GM21717 (cell line): ENCODE measurements at regions not wholly inside any gene's neighbourhood (a gene's known extent, or its start where the extent isn't known, plus 50 kb on each side); places are given as distances from the start of the nearest gene placed in this dataset.

Experiments
- ATAC-seq: cut with Tn5 transposase; IDR thresholded peaks from one replicate; pipeline ENCODE4 v1.9.1; 2021; ENCODE audit warnings: mild to moderate bottlenecking, moderate library complexity; ENCODE audit not compliant: unreplicated experiment

- no peak for ATAC-seq
These were observed 118.7 kb downstream of the TENT4A start for GRCh38 chr5:6831678-6832671.

DNA sequence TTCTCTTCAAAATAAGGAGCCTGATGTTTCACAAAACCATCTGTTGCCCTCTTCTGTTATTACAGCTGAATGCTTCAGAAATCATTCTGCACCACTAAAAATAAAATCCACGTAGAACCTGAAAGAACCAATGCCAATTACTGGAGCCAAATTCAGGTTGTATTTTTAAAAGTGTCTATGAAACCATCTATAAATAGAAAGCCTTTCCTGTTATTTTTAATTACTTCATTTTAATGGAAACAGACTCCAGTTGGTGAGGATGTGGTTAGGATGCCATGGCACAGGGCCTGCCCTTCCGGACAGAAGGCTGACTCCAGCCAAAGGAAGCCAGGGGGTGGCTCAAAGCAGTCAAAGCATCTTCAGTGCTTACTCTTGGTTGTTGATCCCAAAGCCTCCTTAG is 119.8 kb downstream of the TENT4A start:
- no peak for ATAC-seq

DNA sequence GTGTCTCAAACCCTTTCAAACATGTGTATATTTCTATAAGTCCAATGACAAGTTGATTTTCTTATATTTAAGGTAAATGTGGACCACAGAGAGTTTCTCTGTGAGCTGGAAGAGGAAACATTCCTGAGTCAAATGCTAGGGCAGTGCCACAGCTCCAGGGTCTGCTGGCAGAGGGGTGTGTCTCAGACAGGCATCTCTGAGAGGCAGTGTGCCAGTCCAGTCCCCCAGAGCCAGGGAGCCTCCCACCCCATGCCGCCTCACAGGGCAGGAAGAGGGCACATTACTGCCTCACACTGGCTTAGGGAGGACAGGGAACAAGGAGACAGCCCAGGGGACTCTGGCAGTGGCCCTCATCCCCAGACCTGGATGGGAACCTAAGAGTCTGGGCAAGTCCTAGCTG is 120.2 kb downstream of the TENT4A start:
- ATAC-seq = no peak

DNA sequence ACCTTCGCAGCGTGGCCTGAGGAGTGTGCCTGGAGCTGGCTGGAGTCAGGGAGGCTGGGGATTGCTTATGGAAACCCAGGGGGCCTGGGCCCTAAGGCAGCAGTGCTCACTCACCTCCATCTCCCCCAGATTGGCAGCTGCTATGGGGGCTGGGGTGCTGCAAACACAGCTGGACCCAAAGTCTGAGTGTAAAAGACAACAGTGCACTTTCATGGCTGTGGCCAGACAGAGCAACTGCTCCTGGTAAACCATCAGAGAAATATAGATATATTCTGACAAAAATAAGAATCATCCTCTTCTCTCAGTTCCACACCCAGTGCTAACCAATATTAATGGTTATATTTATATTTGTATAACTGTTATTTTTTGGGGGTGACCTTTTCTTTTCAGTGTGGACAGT is 123.9 kb downstream of the TENT4A start:
- no peak for ATAC-seq

GRCh38 chr5:6837519-6838110 is 124.4 kb downstream of the TENT4A start:
- ATAC-seq = no peak

DNA sequence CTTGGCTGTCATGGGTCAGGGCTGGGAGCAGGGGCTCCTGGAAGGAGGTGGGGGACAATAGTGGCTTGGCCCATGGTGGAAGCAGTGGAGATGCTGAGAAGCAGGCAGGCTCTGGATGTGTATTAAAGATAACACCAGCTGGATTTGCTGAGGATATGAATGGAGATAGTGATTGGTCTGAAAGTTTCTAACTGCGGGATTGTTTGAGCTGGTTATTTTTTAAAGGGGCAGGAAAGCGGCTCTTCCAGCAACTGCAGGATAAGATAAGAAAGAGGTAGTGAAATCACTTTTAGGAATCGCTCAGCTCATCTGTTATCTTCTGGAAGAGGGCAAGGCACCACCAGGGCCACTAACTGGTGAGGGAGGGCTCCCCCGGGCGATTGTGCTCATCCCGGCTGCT is 125.5 kb downstream of the TENT4A start:
- no peak for ATAC-seq

- no peak for ATAC-seq
These were observed 127.0 kb downstream of the TENT4A start for GRCh38 chr5:6840136-6840793.

DNA sequence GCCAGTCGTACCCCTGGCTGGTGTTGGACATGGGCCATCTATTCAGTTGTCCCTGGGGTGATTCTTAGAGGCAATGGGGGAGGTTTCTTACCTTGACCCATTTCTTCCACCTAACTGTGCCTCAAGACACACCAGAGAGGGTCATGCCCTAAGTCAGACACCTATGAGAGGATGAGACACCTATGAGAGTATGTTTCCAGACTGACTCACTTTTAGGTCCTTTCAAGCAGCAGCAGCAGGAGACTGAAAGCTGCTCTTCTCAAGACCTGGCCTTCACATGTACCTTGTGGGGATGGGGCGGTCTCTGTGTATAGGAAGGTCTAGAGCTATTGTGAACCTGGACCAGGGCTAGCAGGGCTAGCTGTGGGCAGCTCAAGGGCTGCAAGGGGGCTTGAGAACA is 130.1 kb downstream of the TENT4A start:
- no peak for ATAC-seq

DNA sequence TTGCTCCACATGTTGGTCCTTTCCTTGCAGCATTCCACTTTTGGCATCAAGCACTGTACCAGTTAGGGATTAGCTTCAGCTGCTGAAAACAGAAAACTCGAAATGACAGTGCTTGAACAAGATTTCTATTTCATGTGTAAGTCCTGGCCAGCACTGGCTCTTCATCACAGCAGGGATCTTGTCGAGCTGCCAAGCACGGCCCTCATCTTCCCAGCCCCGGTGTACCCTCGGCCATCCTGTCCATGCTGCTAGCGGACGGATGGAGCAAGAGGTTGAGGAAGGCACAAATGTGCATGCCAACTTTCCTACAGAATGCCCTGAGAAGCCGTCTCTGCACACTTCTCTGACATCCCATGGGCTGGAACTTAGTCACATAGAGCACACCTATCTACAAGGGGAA is 130.6 kb downstream of the TENT4A start:
- no peak for ATAC-seq

DNA sequence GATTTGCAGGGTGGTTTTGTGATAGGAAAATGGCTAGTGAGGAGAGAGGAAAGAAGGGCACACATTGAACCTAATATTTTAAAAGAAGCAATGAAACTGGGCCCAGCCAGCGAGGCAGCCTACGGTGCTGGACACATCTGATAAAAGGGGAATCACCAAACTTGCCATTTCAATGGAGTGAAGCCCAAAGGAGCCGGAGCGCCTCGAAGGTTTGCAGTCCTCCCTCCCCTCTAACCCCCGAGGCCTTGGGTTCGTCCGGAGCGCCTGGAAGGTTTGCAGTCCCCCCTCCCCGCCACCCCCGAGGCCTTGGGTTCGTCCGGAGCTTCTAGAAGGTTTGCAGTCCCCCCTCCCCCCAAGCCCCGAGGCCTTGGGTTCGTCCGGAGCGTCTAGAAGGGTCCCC is 132.6 kb downstream of the TENT4A start:
- no peak for ATAC-seq

DNA sequence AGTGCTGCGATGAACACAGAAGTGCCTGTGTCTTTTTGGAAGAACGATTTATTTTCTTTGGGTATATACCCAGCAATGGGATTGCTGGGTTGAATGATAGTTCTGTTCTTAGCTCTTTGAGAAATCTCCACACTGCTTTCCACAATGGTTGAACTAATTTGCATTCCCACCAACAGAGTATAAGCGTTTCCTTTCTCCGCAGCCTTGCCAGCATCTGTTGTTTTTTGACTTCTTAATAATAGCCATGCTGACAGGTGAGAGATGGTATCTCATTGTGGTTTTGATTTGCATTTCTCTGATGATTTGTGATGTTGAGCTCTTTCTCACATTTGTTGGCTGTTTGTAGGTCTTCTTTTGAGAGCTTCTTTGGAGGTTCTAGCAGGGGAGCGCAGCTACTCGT is 134.6 kb downstream of the TENT4A start:
- no peak for ATAC-seq

DNA sequence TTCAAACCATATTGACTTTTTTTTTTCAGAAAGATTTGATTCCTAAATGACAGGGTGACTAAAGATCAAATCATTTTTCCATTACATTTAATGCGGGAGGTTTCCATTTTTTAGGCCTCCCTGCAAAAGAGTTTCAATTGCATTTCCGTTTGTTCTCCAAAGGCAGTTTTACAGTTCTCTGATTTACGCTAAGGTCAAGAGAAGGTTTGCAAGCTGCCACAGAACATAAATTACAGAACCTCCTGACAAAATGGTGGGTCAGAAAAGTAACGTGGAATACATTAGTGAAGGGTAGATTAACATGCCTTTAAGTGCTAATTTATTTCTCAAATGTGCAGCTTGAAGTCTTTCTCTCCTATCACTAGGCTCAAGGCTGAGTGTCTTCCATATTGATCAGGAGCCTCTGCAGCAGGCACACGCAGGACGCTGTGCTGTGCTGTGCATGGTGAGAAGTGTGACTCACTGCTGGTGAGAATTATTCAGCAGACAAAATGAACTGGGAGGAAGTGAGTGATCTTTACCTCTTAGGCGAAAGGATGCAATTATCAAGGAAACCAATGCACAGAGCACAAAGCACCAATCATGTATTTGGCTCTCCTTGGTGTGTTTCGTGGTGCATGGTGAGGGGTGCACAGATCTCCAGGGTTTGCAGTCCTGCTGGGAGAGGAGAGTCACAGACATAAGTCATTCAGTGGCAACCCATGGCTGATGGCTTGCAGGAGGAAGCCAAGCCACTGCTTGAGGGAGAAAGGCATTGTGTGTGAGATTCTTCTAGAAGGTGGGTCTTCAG is 136.3 kb downstream of the TENT4A start:
- no peak for ATAC-seq

- no peak for ATAC-seq
These were observed 136.8 kb downstream of the TENT4A start for GRCh38 chr5:6850106-6850432.

DNA sequence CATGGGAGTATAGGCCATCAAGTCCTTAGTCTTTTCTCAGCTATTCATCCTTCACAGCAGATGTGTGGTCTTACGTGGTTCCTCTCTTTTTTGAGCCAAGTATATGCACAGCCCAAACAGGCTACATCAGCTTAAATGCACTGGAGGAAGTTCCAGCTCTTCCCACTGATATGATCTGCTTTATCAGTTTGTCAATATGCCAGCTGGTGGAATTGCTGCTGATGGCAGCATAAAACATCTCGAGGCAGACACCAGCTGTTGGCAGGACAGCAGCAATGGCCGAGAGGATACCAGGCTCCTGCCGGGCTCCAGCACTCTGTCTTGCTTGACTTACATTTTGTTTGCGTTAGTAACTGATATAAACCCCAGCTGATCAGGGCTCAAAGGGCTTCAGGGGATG is 143.4 kb downstream of the TENT4A start:
- no peak for ATAC-seq

GRCh38 chr5:6858419-6858818 is 145.2 kb downstream of the TENT4A start:
- ATAC-seq = no peak

DNA sequence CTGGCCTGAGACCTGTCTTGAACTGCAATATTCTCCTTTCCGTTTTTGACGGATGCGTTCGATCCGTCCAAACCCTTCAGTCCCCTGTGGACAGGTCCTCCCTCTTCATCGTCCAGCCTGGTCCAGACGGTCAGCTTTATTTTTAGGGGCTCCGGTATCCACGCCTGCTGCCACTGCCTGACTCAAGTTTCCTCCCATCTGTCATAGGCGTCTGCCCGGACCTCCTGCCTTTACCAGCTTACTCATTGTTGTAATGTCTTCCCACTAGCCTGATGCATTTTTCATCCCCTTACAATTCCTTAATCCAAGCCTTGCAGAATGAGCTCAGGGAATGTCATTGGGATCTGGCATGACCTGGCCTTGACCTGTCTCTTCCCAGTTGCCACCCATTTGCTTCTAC is 145.8 kb downstream of the TENT4A start:
- no peak for ATAC-seq

- ATAC-seq = no peak
These were observed 146.9 kb downstream of the TENT4A start for GRCh38 chr5:6859951-6860638.

GRCh38 chr5:6861036-6861435 is 147.8 kb downstream of the TENT4A start:
- no peak for ATAC-seq

DNA sequence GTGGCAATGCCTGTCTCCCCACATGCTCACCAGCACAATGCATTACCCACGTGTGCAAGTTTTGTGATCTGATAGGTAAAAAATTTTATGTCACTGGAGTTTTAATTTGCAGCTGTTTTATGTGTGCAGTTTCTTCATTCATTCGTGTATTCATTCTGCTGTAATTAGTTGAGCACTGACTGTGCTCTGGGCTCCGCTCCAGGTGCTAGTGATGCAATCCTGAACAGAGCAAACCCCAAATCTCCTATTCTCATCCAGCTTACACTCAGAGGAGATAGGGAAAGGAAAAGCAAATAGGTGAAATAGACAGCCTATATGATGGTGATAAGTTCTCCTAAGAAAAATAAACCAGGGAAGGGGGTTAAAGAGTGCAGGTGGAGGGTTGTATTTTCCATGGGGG is 148.4 kb downstream of the TENT4A start:
- no peak for ATAC-seq

GRCh38 chr5:6862306-6862705 is 149.1 kb downstream of the TENT4A start:
- no peak for ATAC-seq

- ATAC-seq = no peak
These were observed 154.5 kb downstream of the TENT4A start for GRCh38 chr5:6867712-6868111.
